KG1 (cell line): ENCODE measurements at regions not wholly inside any gene's neighbourhood (a gene's known extent, or its start where the extent isn't known, plus 50 kb on each side); places are given as distances from the start of the nearest gene placed in this dataset.

Source experiments
- DNase-seq: peaks from one replicate; lab custom pipeline; 2025; lab: John Stamatoyannopoulos, UW

- DNase-seq = no peak
Measured at GRCh38 chr12:67148265-67148664, 120.9 kb upstream of the CAND1 start.

- DNase-seq = no peak
Measured at GRCh38 chr12:67151886-67152285, 117.3 kb upstream of the CAND1 start.

DNA sequence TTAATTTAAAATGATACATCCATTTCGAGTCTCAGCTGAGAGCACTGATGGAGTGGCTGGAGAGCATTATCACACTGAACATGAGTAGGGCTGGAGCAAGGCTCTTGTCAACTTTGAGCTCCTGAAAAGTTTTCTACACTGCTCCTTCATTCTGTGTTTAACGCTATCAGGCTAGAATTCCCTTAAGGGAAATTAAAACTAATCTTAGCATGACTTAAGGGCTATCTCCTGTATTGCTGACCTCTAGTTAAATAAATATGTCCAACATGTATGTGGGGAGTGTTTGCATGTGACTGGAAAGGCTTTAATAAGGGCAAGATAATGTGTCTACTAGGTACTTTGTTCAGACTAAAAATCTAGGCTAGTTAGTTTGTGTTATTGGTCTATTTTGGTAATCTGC is 116.7 kb upstream of the CAND1 start:
- DNase-seq = no peak

GRCh38 chr12:67154901-67155300 is 114.3 kb upstream of the CAND1 start:
- no peak for DNase-seq

DNA sequence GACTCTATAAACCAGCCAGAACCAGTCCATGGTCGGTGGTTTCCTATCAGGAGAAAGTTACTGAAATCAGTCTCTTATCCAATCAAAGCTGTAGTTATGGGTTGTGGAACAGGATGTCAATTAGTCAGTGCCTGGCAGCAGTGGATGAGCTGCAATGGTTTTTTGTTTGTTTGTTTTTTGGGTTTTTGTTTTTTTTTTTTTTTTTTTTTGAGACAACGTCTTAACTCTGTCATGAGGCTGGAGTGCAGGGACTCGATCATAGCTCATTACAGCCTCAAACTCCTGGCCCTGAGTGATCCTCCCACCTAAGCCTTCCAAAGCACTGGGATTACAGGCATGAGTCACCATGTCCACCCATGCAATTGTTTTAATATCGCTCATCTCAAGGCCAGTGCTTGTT is 113.3 kb upstream of the CAND1 start:
- no peak for DNase-seq

GRCh38 chr12:67161322-67161918 is 107.7 kb upstream of the CAND1 start:
- DNase-seq = peak; percentile 4

DNA sequence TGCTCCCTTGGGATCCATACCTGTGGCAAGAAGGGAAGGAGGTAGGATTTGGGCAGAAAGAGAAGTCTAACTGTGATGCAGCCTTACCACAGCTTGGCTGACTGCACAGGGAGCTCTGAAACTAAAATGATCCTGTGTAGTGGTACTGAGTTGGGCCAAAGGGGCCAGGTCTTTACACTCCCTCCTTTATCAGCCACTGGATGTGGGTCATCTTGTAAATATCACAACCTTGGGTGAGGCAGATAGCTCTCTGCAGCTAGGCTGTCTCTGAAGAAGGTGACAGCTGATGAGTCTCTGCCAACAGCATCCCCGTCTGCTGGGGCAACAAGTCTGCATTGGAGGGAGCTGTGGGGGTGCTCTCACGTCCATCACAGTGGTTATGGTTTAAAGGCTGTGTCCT is 95.9 kb upstream of the CAND1 start:
- no peak for DNase-seq

- no peak for DNase-seq
Measured at GRCh38 chr12:67182551-67182950, 86.6 kb upstream of the CAND1 start.

DNA sequence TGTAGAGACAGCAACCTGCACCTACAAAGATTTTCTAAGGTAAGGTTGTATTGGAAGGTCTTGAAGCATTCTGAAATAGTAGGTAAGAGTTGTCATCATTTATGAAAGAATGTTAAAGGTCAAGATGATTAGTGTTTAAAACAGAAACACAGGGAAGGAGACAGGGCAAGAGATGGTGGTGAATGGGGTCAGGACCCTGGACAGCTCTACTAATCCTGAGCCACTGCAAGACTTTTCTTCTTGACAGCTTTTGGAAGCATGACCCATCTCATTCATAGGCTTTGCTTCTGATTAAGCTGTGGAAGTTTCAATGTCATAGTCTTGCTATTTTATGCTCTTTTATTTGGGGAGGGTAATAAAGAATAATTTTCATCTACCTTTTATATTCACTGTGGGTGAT is 75.5 kb upstream of the CAND1 start:
- peak; percentile 13 for DNase-seq

DNA sequence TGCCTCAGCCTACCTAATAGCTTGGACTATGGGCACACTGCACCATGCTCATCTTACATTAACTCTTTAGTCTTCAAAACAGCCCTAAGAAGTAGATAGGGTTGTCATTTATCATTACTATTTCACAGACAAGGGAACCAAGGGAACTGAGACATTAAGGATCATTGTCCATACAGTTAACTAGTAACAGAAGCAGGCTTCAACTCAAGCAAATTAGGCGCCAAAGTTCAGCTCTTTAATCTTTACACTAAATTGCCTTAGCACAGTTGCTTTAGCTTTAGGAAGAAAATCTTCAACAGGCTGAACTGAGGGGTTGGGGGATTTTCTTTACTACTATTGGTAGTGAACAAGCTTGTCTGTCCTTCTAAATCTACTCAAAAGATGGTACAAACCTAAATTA is 68.8 kb upstream of the CAND1 start:
- no peak for DNase-seq

DNA sequence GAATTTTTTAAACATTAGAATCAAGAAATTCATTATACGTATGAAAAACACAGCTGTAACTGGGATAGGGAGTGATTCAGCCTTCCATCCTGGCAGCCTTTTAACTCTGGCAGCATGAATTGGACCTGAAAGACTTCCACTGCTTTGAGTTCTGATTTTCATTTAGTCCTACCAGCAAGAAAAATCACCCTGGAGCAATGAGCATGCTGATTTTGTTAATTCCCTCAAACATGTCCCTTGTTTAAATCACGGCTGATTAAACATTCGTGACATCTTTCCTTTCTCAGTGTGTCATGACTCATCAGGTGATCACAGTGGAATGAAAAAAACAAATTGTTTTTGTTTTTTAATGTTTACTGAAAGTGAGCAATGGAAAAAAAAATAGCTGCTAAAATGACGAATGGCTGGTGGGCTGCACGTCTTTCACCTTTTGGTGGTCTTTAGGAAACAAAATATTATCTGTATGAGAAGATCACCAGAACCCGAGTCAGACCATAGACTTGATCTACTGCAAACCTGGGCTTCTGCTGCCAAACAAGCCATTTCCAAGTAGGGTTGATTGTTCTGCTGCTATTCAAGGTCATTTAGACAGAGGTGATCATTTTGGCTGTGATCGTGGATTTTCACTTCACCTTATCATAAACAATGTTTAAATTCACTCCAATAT is 67.0 kb upstream of the CAND1 start:
- DNase-seq = no peak

DNA sequence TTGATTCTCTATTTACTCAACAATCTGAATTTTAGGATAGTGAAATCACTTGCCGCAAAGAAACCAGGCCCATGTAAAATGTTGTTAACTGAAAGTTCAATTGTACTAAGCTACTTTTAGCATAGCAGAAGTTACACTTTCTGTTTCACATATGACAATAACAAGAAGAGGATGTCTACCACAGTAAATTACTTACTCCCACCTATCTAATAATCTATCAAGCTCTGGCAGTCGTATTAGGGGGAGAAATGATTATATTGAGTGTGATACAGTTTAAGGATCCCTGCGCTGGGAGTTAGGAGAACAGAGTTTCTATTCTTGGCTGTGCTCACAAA is 66.5 kb upstream of the CAND1 start:
- no peak for DNase-seq

DNA sequence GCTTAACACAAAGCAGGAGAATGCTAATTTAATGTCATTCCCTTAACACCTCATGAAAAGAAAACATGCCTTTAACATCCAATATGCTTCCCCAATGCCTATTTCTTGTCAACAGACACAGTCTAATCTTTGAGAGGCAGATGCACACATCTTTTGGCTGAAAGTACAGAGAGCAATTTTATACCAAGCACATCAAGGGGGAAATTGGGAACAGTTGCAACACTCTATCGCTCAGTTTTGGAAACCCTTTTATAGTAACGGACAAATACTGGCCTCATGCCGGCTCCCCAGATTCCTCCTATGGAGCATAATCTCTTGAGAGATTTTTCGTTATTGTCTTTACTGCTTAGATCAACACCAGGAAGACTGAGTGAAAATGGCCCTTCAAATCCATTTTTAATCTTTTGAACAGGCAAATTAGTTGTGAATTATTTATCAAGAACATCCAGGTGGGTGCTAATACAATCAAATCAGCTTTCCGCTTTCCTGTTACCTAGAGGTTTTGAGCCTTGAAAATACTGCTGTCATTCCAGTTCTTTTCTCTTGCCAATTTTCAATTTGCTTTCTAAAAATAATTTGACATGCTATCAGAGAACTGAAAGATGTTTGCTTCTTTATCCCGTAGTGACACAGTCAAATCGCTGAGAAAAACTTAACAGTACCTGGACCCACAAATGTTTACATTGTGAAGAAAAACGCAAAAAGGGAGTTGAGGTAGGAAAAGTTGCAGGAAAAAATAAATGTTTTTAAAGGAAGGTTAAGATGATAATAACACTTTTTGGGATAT is 60.7 kb upstream of the CAND1 start:
- DNase-seq = no peak

- DNase-seq = no peak
Measured at GRCh38 chr12:67211029-67211428, 58.1 kb upstream of the CAND1 start.

DNA sequence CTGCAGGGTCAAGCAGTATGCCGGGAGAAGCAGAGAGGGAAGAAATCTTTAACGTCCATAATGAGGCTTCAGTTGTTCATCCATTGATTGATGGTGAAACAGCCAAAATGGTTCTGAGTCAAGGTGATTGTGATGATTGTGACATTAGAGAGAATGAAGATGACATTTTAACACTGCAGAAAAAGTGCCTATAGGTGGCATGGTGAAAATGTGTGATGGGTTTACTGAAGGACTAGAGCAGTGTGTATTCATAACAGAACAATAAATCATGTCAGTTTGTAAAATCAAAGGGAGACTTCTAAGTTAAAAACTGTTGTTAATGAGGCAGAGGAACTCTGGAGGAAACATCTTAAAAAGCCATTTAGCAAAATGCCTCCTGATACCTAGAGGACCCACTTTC is 57.7 kb upstream of the CAND1 start:
- DNase-seq = no peak

DNA sequence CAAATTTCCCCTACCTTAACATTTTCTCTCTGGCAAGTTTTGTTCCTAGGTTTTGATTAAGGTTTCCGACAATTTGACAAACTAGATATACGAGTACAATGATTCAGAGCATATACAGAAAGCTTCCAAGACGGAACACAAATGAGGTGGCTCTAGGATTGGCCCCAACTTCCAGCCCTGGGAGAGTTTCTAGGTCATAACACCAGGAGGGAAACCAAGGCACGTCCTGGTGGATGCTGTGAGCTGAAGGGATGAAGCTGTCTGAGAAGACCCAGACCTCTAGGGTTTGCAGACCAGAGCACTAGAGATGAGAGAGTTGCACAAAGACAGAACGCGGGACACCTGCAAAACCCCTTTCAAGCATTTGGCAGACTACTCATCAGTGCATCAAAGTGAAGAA is 51.5 kb upstream of the CAND1 start:
- no peak for DNase-seq
